PC-3 (cell line): ENCODE measurements at regions not wholly inside any gene's neighbourhood (a gene's known extent, or its start where the extent isn't known, plus 50 kb on each side); places are given as distances from the start of the nearest gene placed in this dataset.

Experiments used
- ATAC-seq: fragments of 200-7000 bp; cut with Tn5 transposase; 2 replicates; pipeline ENCODE4 v1.9.1; 2020; ENCODE audit warnings: mild to moderate bottlenecking, moderate library complexity
- BruUV-seq: library from RNA; stranded (reverse); fragments of 400-500 nt; replicated peaks from 2 replicates; lab custom pipeline; 2021; lab: Mats Ljungman, UMichigan
- CTCF ChIA-PET: fragments of 300-600 bp; sonication (Branson Sonifier 250); formaldehyde crosslinking; loops from one replicate; lab custom pipeline; 2022; ENCODE audit warnings: antibody characterized with exemption; lab: Charles Lee
- POLR2A ChIA-PET: fragments of 300-600 bp; sonication (Branson Sonifier 250); formaldehyde crosslinking; loops from one replicate; lab custom pipeline; 2022; ENCODE audit warnings: antibody characterized with exemption; ENCODE audit not compliant: unreplicated experiment; lab: Charles Lee
- DNase-seq: peaks from one replicate; pipeline ENCODE4 v3.0.0-alpha.2; 2015
- H2AFZ ChIP-seq: fragments of 300-600 bp; sonication (generic); 2 replicates; pipeline ENCODE4 v1.6.0; 2016; ENCODE audit warnings: antibody characterized with exemption, low read length
- H3F3A ChIP-seq: fragments of 300-600 bp; sonication (generic); one replicate; pipeline ENCODE4 v1.6.0; 2017; ENCODE audit warnings: antibody characterized with exemption, low read length, control low read depth, mild to moderate bottlenecking; ENCODE audit not compliant: unreplicated experiment
- H3K27ac ChIP-seq: fragments of 300-600 bp; sonication (generic); 2 replicates; pipeline ENCODE4 v1.5.1; 2016; ENCODE audit warnings: mild to moderate bottlenecking, low read length
- H3K27me3 ChIP-seq: fragments of 300-600 bp; sonication (generic); 2 replicates; pipeline ENCODE4 v1.6.1; 2016; ENCODE audit warnings: low read length, mixed read lengths
- H3K36me3 ChIP-seq: fragments of 300-600 bp; sonication (generic); 2 replicates; pipeline ENCODE4 v1.6.1; 2016; ENCODE audit warnings: low read depth, mixed run types, low read length, mixed read lengths
- H3K4me1 ChIP-seq: fragments of 300-600 bp; sonication (generic); 2 replicates; pipeline ENCODE4 v1.5.1; 2016; ENCODE audit warnings: low read length; ENCODE audit not compliant: insufficient read depth
- H3K4me2 ChIP-seq: fragments of 300-600 bp; sonication (generic); 2 replicates; pipeline ENCODE4 v1.6.0; 2016; ENCODE audit warnings: low read length
- H3K4me3 ChIP-seq: fragments of 300-600 bp; sonication (generic); 2 replicates; pipeline ENCODE4 v1.5.1; 2016; ENCODE audit warnings: mild to moderate bottlenecking, low read length, mixed read lengths
- H3K79me2 ChIP-seq: fragments of 300-600 bp; sonication (generic); 2 replicates; pipeline ENCODE4 v1.6.1; 2017; ENCODE audit warnings: low read length, mixed read lengths
- H3K9ac ChIP-seq: fragments of 300-600 bp; sonication (generic); 2 replicates; pipeline ENCODE4 v1.6.0; 2016; ENCODE audit warnings: mild to moderate bottlenecking, low read length
- H3K9me2 ChIP-seq: fragments of 300-600 bp; sonication (generic); replicated peaks from 2 replicates; pipeline ENCODE4 v1.6.1; 2016; ENCODE audit warnings: mixed run types, low read length, mixed read lengths
- H3K9me3 ChIP-seq: fragments of 300-600 bp; sonication (generic); 2 replicates; pipeline ENCODE4 v1.6.1; 2016; ENCODE audit warnings: low read length, mixed read lengths
- H4K20me1 ChIP-seq: fragments of 300-600 bp; sonication (generic); 2 replicates; pipeline ENCODE4 v1.6.1; 2016; ENCODE audit warnings: low read length, mixed read lengths
- CTCF ChIP-seq: fragments of 300-600 bp; sonication (generic); conservative IDR thresholded peaks from 2 replicates; pipeline ENCODE4 v1.5.1; 2017; ENCODE audit warnings: antibody characterized with exemption, low read depth, mild to moderate bottlenecking, low read length
- EZH2 ChIP-seq: fragments of 300-600 bp; sonication (generic); IDR thresholded peaks from one replicate; pipeline ENCODE4 v1.6.1; 2017; ENCODE audit warnings: antibody characterized with exemption, mild to moderate bottlenecking, low read length; ENCODE audit not compliant: unreplicated experiment
- EZH2phosphoT487 ChIP-seq: fragments of 300-600 bp; sonication (generic); IDR thresholded peaks from 2 replicates; pipeline ENCODE4 v1.6.1; 2018; ENCODE audit warnings: mild to moderate bottlenecking, antibody characterized with exemption, low read length, borderline replicate concordance
- intact Hi-C: fragments of 100-400 bp; cut with micrococcal nuclease; formaldehyde crosslinking; loops from 2 replicates; pipeline ENCODE4 v1.9.0; 2023

- Histone ChIP-seq H3K27ac (no peak overlapping the region), H3K4me3 (no peak overlapping the region), H3K79me2 (no peaks in the 10 kb centered on the region), H3K4me2 (no peak overlapping the region), H3K9ac (no peak overlapping the region), H4K20me1 (no peaks in the 10 kb centered on the region), H3K9me2 (no peaks in the 10 kb centered on the region), H3F3A (no peaks in the 10 kb centered on the region), H3K4me1 (no peaks in the 10 kb centered on the region), H2AFZ (no peak overlapping the region), H3K27me3 (no peaks in the 10 kb centered on the region), H3K36me3 (no peaks in the 10 kb centered on the region), H3K9me3 (no peaks in the 10 kb centered on the region)
- ATAC-seq (no peak), DNase-seq (peak; percentile 12)
- CTCF ChIA-PET, result no interaction called here
- no TSS peak for BruUV-seq
- POLR2A ChIA-PET, result no interaction called here
- intact Hi-C loops, result no loop called here
- TF ChIP-seq EZH2phosphoT487 (no peak), EZH2 (no peak), CTCF (peak; percentile 60)
These were observed 124.4 kb upstream of the SLC34A2 start for GRCh38 chr4:25531272-25531671.

- CTCF ChIA-PET, result no interaction called here
- no TSS peak for BruUV-seq
These were observed 123.1 kb upstream of the SLC34A2 start for GRCh38 chr4:25532591-25532990.

More at GRCh38 chr4:25532591-25532990, 123.1 kb upstream of the SLC34A2 start:
- Histone ChIP-seq H4K20me1 (no peaks in the 10 kb centered on the region), H3K27me3 (no peaks in the 10 kb centered on the region), H3K4me1 (no peaks in the 10 kb centered on the region), H3K36me3 (no peaks in the 10 kb centered on the region), H3K9me3 (no peaks in the 10 kb centered on the region), H3F3A (no peaks in the 10 kb centered on the region), H3K79me2 (no peaks in the 10 kb centered on the region), H3K27ac (no peak overlapping the region), H3K9me2 (no peaks in the 10 kb centered on the region), H3K4me2 (no peak overlapping the region), H3K9ac (no peak overlapping the region), H3K4me3 (no peak overlapping the region), H2AFZ (no peak overlapping the region)
- intact Hi-C loops, result no loop called here
- POLR2A ChIA-PET, result no interaction called here
- TF ChIP-seq CTCF (no peak), EZH2 (no peak), EZH2phosphoT487 (no peak)
- DNase-seq (peak; percentile 35), ATAC-seq (no peak)
